ENCODE measurements at regions not wholly inside any gene's neighbourhood (a gene's known extent, or its start where the extent isn't known, plus 50 kb on each side); places are given as distances from the start of the nearest gene placed in this dataset.
A peak's percentile ranks its signal among the peaks of the same experiment; 100 is the strongest.

DNA sequence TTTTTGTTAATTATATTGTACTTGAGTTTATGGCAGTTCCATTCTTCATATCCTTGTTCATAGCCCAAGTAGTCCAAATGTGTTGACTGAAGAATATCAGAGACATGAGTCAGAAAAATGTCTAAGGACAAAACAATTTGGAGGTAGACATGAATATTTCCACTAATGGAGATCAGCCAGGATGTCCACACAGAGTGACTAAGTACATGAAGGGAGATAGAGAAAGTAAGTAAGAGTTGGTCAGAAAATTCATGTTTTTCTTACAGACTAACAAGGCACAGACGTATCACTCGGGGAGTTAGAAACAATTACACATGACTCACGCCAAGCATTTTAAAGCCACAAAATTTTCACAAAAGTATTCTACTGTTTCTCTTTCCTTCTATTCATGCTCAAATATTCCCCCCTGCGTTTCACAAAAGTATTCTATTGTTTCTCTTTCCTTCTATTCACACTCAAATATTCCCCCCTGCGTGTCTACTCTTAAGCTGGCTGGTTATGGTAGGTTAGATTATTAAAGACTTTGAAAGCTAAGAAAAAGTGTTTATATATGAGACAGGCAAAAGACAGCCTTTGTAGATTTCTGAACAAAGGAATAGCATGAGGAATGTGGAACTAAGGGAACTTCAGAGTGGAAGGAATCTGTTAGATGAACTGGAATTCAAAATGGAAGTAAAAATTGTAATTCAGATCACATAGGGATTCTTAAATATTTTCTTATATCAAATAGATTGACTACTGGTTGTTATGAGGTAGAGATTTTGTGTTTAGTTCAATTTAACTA is 648.7 kb upstream of the CCDC54 start:
- Histone ChIP-seq H3K27ac (peak overlapping the region in 7 of 21 experiments; percentile 8 to 67 (median 29)), H3K4me3 (no peak overlapping the region)

DNA sequence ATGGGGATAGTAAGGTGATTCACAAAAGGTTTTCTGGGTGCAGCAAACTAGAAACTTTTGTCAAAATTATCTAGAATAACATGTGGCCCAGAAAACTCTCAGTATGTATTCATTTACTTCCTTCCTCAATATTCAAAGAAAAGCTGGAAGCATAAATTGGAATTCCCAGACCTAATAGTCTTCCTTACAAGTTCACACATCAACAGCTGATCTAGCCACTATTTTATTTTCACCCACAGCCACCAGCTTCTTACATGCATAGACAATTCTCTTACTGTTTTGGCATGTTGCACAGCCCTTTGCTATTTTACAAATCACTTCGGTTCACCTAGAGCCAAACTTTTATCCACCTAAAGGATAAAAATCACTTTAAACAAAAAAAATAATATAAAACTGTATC is 647.8 kb upstream of the CCDC54 start:
- H3K4me3 ChIP-seq, result no peak overlapping the region
- H3K27ac ChIP-seq, result peak overlapping the region in 3 of 21 experiments; percentile 8 to 29 (median 17)

DNA sequence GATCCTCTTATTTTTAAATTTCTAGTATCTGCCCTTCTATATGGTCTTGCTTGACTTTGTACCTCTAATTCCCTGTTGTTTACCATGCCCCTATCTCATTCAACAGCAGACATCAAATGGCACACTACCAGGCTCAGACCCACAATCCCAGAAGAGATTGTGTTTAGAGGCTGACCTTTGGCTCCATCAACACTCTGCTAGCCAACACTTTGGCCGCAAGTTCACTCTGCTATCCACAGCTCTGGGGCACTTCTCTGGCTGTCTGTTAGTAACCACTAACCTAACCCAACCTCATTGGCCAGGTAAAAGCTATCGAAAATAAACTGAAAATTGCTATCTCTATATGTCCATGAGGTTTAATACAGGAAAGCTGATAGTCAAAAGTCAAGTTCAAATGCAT is 646.0 kb upstream of the CCDC54 start:
- Histone ChIP-seq H3K4me3 (no peak overlapping the region), H3K27ac (no peak overlapping the region)

DNA sequence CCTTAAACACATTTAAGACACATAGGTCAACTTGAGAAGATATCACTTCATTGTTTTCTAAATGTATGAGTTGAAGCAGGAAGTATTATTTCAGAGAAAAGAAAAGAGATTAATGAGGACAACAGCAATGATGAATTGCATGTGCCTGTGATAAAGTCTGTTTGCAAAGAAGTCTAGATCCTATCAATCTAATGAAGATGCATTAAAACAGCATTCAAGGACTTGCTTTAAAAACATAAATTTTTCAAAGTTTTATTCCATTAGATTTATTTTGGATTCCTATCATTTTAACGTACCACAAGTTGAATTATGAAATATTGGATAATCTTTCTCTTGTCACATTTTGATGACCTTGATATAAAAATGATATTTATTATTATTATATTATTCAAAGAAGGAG is 642.5 kb upstream of the CCDC54 start:
- H3K27ac ChIP-seq, result no peak overlapping the region
- H3K4me3 ChIP-seq, result no peak overlapping the region

DNA sequence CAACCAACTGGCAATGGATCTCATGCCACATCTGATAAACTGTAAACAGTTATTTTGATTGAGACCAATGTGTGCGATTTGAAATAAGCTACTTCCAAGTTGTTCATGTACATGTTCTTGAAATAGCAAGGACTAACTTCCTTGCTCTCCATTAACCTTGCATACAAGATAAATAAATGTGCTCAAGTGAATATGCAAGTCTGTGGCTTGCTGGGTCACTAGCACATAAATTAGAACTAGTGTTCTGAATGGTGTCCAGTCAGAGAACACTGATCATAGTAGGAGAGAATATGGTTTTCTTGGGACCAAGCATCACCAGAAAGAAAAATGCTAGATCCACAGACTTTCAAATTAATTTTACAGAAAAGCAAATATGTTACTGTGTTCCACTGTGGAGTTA is 640.0 kb upstream of the CCDC54 start:
- Histone ChIP-seq H3K27ac (no peak overlapping the region), H3K4me3 (no peak overlapping the region)

DNA sequence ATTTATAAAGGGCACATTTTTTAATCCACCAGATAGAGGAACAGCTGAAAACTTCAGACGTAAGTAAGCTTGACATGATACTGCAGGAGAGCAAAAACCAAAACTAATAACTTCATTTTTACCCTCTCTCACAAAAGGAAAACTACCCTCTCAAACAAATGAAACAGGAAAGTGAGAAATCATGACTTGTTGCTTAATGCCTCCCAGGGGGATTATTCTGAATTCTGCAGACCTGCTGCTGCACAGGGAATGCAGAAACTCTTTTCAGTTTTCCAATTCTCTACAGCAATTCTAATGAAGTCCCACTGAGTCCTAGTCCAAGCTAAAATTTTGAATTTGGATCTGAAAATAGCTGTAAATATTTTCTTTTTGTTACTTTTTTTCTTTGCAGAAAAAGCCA is 637.1 kb upstream of the CCDC54 start:
- Histone ChIP-seq H3K4me3 (no peak overlapping the region), H3K27ac (no peak overlapping the region)

DNA sequence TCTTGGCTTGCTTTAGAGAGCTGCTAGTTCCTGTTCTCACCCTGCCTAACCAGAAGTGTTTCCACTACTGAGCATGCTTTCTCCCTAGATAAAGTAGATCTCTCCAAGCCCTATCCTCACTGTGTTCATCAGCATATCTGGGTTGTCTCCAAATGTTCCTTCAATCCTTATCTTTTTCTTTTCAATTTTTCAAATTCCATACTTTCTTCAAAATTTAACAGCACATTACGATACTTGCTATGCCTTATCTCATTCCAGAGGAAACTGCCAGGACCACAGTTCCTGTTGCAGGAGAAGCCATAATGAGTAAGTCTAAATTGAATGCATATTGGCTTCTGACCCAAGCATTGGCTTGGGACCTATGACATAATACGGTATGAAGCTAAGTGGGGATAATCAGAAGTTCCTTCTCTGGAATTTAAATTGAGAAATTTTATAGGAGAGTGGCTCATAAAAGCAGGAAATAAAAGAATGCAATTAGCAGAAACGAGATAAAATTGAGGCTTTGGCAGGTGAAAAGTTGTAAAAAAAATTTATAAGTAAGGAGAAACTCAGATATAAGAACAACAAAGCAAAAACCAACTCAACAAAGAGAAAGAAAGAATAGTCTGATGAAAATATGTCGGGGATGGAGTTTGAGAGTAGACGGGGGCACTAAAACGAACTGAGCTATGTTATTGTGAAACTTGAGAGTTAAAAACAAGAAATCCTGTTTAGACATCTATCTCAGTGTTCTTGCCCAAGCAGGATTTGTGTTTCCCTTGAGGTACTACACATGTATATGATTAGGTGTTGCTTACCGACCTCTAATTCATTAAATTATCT is 631.7 kb upstream of the CCDC54 start:
- Histone ChIP-seq H3K4me3 (no peak overlapping the region), H3K27ac (no peak overlapping the region)

DNA sequence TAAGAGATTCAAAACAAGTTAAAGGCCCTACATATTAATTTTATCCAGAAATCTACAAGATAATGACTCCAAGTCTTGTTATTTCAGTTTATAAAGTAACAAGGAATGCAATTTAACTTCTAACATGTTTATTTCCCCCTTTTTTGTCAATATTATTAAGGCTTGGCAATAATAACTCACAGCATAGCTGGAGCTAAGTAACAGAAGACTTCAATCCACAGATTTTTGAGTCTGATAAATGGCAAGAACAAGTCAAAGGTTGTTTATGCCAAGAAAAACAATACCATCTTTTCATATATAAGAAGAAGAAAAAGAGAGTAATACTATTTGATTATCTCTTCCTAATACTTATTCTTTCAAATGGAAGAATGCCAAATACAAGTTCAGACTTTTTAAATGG is 631.0 kb upstream of the CCDC54 start:
- H3K27ac ChIP-seq, result no peak overlapping the region
- no peak overlapping the region for H3K4me3 ChIP-seq

DNA sequence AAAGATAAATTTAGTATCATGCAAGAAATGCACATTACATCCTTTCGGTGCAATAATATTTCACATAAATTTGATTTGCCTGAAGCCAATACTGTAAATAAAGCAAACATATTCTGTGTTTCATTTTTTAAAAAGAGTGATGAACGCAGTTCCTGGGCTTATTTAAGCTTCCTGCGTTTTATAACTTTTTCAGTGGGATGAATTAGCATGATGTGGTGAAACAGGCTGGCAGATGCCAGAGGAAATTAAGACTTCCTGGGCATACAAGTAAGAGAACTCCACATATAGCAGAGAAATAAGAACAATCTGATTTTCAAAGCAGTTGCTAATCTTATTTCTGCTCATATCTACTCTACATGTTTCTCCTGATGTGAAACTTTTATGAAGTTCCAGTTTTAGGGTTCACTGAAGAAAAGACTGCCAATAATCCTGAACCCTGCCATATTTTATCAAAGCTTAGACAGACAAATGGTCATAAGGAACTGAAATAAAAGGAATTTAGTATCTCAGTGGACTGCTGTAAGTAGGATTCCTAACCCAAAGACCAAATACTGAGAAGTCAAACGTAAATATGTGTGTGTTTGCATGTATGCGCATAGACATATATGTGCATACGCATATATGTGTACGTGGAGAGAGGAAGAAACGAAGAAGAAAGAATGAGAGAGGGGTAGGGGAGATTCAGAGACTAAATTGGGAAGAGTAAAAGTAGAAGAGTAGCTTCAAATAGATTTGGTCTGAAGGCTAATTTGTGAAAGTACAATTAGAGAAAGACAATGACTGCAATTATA is 628.6 kb upstream of the CCDC54 start:
- Histone ChIP-seq H3K27ac (no peak overlapping the region), H3K4me3 (no peak overlapping the region)

DNA sequence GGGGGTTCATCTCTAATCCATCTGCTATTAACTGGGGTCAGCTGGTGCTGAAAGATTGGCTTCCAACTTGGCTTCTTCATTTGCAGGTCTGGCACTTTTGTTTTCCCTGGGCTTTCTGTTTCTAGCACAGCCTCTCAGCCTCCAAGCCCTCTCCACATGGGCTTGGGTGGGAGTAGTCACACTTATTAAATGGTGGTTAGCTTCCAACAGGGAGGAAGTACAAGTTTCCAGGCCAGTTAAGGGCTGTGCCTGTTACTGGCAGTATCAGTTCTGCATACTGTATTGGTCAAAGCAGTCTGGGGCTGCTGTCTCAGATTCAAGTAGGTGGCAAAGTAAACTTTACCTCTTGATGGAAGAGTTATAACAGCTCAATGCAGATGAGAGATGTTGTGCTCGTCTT is 627.1 kb upstream of the CCDC54 start:
- H3K27ac ChIP-seq, result no peak overlapping the region

DNA sequence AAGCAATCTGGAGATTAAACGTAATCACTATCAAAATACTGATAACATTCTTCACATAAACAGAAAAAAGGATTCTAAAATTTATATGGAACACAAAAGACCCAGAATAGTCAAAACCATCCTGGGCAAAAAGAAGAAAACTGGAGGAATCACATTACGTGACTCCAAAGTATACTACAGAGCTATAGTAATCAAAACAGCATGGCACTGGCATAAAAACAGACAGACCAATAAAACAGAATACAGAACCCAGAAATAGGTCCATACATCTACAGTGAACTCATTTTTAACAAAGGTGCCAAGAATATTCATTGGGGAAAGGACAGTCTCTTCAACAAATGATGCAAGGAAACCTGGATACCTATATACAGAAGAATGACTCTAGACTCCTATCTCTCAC is 621.9 kb upstream of the CCDC54 start:
- Histone ChIP-seq H3K4me3 (no peak overlapping the region), H3K27ac (no peak overlapping the region)

More for the DNA sequence above, 627.1 kb upstream of the CCDC54 start:
- H3K4me3 ChIP-seq, result no peak overlapping the region

DNA sequence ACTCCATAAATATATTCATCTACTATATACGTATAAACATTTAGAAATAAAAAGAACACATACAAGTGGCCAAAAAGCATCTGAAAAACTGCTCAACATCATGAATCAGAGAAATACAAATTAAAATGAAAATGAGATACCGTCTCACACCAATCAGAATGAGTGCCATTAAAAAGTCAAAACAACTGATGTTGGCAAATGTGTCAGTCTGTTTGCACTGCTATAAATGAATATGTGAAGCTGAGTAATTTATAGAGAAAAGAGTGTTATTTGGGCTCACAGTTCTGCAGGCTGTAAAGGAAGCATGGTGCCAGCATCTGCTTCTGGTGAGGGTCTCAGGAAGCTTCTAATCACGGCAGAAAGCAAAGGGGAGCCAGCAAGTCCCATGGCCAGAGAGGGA is 620.3 kb upstream of the CCDC54 start:
- no peak overlapping the region for H3K27ac ChIP-seq
- no peak overlapping the region for H3K4me3 ChIP-seq

DNA sequence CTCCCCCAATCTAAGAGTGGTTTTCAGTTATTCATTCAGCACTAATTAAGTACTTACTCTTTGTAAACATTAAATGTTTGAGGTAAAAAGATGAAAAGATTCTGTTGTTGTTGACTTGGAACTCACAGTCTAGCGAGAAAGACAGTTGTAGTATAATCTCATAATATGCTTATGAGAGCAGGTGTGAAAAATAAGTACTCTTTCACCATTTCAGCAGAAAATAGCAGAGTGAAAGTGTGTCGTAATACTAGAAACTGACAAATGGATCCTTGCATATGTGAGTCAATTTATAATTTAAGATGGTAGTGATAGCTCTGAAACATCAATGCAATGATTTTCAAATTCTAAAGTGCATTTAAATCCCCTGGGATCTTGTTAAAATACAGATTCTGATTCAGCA is 618.8 kb upstream of the CCDC54 start:
- no peak overlapping the region for H3K4me3 ChIP-seq
- no peak overlapping the region for H3K27ac ChIP-seq

DNA sequence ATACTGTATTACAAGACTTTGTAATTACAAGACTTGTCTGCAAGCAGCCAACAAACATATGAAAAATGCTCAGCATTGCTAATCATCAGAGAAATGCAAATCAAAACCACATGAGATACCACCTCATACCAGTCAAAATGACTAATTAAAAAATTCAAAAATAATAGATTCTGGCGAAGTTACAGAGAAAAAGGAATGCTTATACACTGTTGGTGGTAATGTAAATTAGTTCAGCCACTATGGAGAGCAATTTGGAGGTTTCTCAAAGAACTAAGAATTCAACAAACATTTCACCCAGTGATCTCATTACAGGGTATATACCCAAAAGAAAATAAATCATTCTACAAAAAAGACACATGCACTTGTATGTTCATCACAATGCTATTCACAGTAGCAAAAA is 617.5 kb upstream of the CCDC54 start:
- H3K4me3 ChIP-seq, result no peak overlapping the region
- no peak overlapping the region for H3K27ac ChIP-seq

DNA sequence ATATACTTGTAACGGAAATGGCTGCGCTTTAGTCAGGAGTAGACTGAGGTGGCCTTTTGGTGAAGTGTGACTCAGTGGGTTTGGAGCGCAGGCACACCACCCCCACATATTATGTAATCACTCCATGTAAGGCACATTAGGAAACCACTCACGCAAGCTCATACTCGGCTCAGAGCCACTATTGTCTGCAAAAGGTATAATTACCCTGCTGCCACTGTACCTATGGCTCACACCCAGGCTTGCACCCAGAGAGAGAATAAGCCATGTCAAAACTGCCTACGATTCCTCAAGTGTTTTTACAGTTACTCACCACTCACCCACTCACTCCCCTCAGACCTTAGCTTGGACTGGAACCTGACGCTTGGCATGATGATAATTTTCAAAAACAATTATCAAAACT is 611.9 kb upstream of the CCDC54 start:
- Histone ChIP-seq H3K4me3 (no peak overlapping the region), H3K27ac (no peak overlapping the region)

DNA sequence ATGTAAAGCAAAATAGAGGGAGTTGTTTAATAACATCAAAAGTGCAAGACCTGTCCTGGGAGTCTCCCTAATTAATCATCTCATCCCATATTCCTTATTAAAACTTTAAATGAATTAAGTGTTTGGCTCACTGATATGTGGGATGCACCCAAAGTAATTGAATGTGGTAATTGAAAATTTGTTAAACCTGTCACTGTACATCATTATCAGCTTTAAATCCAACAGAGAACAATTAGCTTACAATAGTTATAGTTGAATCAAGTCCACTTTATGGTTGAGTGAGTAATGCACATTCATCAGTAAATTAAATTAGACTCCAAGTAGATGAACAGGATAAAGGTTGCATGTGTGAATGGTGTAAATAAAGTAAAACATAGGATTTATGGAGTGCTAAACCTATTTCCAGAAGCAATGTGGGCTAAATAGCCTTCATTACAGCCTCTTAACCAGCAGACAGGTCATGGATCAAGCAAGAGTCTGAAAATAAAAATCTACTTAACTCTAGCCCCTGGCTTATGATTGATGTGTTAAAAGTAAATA is 608.2 kb upstream of the CCDC54 start:
- Histone ChIP-seq H3K4me3 (no peak overlapping the region), H3K27ac (no peak overlapping the region)

DNA sequence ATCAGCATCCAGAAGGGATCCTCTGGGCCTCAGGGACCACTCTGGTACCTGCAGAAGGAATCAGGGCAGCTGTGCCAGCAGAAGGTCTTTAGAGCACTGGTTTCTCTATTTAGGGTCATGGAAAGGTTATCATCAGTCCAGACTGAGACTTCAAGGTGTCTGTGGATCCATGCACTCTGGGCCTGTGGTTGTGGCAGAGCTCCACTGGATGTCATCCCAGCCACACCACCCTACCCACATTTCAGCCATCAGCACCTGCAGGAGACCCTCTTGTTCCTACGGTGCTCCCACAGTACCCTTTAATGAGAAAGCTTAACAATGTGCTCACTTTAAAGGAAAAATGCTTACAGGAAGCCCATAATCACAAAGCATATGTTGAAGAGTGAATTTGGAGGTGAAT is 603.4 kb upstream of the CCDC54 start:
- H3K4me3 ChIP-seq, result no peak overlapping the region
- H3K27ac ChIP-seq, result no peak overlapping the region

DNA sequence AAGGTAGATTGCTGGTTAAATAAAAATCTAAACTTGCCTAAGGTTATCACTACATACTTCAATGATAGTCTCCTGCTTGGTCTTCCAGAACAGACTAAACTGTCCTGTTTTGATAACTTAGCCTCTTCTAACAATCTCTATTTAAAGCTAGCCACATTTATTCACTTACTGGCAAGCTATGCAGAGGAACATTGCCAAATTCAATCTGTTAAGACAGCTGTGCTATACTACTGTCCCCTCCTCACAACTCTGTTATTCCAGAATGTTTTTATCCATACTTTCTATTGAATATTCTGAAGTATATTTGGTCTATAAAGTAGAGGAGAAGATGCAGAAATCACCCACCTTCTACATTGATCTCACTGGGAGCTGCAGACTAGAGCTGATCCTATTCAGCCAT is 594.0 kb upstream of the CCDC54 start:
- Histone ChIP-seq H3K27ac (no peak overlapping the region), H3K4me3 (no peak overlapping the region)

DNA sequence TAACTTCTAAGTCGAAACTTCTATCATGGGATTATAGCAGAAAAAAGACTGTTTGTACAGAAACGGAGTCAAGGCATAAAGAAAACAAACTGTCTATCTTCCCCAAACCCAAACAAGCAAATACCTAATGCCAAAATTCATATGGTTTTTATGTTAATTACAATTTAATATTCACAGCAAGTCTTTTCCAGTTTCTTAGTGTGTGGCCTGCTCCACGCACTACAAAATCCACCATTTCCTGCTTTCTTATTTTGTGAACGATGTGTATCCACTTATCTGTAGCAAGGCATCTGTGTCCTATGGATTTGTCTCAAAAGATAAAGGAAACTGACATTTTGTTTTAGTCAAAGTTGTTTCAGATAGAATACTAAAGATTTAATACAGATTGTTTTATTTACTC is 588.0 kb upstream of the CCDC54 start:
- H3K27ac ChIP-seq, result no peak overlapping the region

DNA sequence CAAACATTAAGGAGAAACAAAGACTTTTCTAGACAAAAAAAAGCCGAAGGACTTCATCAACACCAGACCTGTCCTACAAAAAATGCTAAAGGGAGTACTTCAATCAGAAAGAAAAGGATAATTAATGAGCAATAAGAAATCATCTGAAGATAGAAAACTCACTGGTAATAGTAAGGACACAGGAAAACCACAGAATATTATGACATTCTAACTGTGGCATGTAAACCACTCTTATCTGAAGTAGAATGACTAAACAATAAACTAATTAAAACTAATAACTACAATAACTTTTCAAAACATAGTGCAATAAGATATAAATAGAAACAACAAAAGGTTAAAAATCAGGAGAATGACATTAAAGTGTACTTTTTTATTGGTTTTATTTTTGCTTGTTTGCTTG is 584.5 kb upstream of the CCDC54 start:
- no peak overlapping the region for H3K27ac ChIP-seq
- H3K4me3 ChIP-seq, result no peak overlapping the region

More for the DNA sequence above, 588.0 kb upstream of the CCDC54 start:
- no peak overlapping the region for H3K4me3 ChIP-seq
